ENCODE measurements at regions not wholly inside any gene's neighbourhood (a gene's known extent, or its start where the extent isn't known, plus 50 kb on each side); places are given as distances from the start of the nearest gene placed in this dataset.

DNA sequence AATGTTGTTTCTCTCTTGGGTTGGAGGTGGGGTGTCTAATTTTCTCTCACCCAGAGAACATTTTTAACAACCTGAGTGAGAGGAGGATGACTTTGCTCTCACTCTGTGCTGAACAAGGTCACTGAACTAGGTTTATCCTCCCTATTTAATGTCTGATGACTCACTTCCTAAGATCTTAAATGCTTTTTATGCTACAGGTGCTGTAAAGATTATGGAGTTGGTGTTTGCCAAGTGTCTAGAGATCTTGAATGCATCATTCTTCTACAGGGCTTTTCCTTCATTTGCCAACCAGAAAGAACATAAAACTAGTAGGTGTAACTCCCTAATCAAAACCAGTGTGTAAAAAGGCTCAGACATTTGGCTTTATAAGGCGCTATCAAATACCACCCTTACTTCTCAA, 350.5 kb upstream of the ETAA1 start:
- H3K27ac Mint-ChIP-seq (ENCODE audit: unreplicated experiment) = no peak overlapping the region
- H3K36me3 Mint-ChIP-seq (ENCODE audit: unreplicated experiment) = no peaks in the 10 kb centered on the region
- peaks cover 6% of the 10 kb centered on the region for H3K27me3 Mint-ChIP-seq (ENCODE audit: unreplicated experiment)
- H3K4me1 Mint-ChIP-seq (ENCODE audit: unreplicated experiment) = no peaks in the 10 kb centered on the region
- H3K4me3 Mint-ChIP-seq (ENCODE audit: unreplicated experiment) = no peak overlapping the region
- no peaks in the 10 kb centered on the region for H3K9me3 Mint-ChIP-seq (ENCODE audit: unreplicated experiment)
- no peak for DNase-seq (ENCODE audit: extremely low spot score, unreplicated experiment)
- TF ChIP-seq CTCF (IDR thresholded peaks at IDR 0.05) = no peak

- TF ChIP-seq CTCF (IDR thresholded peaks at IDR 0.05) = no peak
- Mint-ChIP-seq H3K27ac (ENCODE audit: unreplicated experiment) (no peak overlapping the region), H3K4me3 (ENCODE audit: unreplicated experiment) (no peak overlapping the region), H3K9me3 (ENCODE audit: unreplicated experiment) (no peaks in the 10 kb centered on the region), H3K4me1 (ENCODE audit: unreplicated experiment) (no peaks in the 10 kb centered on the region), H3K36me3 (ENCODE audit: unreplicated experiment) (no peaks in the 10 kb centered on the region), H3K27me3 (ENCODE audit: unreplicated experiment) (peaks cover 8% of the 10 kb centered on the region)
- DNase-seq (ENCODE audit: extremely low spot score, unreplicated experiment) = no peak
Observed at GRCh38 chr2:67048314-67048713, 348.8 kb upstream of the ETAA1 start.

DNA sequence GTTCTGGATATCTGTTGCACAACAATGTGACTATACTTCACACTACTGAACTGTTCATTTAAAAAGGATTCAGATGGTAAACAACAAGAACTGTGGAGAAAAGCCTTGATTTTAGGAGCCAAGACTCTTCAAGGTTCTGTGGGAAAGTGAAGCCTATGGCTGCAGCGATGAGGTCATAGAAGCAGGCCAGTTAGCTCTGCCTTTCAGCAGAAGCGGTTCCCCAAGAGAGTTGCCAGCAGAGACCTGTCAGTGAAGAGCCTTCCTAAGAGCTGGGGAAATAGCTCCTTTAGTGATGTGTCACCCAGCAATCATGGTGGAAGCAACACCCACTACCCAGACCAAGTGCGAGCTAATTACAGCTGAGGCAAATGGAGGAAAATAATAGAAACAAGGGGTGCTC, 346.5 kb upstream of the ETAA1 start:
- Mint-ChIP-seq H3K4me3 (ENCODE audit: unreplicated experiment) (no peak overlapping the region), H3K4me1 (ENCODE audit: unreplicated experiment) (no peaks in the 10 kb centered on the region), H3K9me3 (ENCODE audit: unreplicated experiment) (no peaks in the 10 kb centered on the region), H3K27me3 (ENCODE audit: unreplicated experiment) (peaks cover 18% of the 10 kb centered on the region), H3K27ac (ENCODE audit: unreplicated experiment) (no peak overlapping the region), H3K36me3 (ENCODE audit: unreplicated experiment) (no peaks in the 10 kb centered on the region)
- TF ChIP-seq CTCF (IDR thresholded peaks at IDR 0.05) = no peak
- DNase-seq (ENCODE audit: extremely low spot score, unreplicated experiment) = no peak

DNA sequence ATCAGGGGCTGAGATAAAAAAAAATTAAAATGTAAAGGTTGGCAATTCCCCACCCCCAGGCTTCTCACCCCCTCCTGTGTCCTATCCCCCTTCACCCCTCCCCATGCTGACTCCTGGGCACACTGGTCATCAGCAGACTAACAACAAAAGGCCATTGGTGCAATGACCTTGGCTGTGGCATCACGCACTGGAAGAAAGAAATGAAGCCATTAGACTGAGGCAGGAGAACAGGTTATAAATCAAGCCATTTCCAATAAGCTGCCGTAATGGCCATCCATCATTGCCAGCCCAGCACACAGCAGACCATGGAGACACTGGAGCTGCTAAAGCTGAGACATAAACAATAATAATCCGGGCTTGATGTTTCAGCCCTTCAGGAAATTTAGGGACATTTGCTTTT, 342.4 kb upstream of the ETAA1 start:
- no peaks in the 10 kb centered on the region for H3K36me3 Mint-ChIP-seq (ENCODE audit: unreplicated experiment)
- H3K27ac Mint-ChIP-seq (ENCODE audit: unreplicated experiment) = no peak overlapping the region
- no peak for TF ChIP-seq CTCF (IDR thresholded peaks at IDR 0.05)
- H3K27me3 Mint-ChIP-seq (ENCODE audit: unreplicated experiment) = peaks cover 25% of the 10 kb centered on the region
- H3K9me3 Mint-ChIP-seq (ENCODE audit: unreplicated experiment) = no peaks in the 10 kb centered on the region
- H3K4me3 Mint-ChIP-seq (ENCODE audit: unreplicated experiment) = no peak overlapping the region
- H3K4me1 Mint-ChIP-seq (ENCODE audit: unreplicated experiment) = no peaks in the 10 kb centered on the region
- no peak for DNase-seq (ENCODE audit: extremely low spot score, unreplicated experiment)

DNA sequence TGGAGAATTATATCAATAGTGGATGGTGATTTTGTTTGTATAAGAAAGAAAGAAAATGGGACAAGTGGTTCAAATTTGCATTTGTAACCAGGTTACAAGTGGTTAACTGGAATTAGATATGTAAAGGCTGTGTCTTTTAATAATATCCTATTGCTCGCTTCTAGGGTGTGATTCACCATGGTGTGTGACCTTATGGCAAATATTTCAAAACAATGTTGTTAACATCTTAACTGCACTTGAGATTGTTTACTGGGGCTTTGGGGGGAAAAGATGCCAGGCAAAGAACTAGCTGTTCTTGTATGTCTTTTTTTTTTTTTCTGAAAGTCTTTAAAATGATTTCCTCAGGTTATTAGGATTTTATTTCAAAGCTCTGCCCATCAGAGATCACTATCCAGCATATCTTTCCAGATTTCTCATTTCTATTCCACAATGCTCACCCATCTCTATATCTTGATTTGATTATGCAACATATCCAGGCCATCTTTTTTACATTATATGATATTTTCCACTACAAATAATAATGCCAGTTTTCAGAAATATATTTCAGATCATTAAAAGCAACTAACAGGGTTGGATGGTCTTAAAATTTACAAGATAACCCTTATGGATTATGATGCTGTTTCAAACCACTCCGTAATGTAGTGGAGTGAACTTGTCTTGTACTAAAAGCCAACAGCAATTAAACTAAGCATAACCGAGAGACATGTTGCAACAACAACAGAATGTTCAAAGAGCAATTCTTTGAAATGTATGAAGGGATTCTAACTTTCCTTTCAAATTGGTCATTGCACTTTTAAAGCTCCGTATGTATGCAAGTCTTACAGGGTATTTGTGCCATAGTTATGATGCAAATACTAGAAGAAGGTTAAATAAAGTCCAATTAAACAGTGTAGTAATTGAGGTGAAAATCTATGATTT, 341.5 kb upstream of the ETAA1 start:
- H3K4me3 Mint-ChIP-seq (ENCODE audit: unreplicated experiment) = no peak overlapping the region
- H3K9me3 Mint-ChIP-seq (ENCODE audit: unreplicated experiment) = no peaks in the 10 kb centered on the region
- no peaks in the 10 kb centered on the region for H3K4me1 Mint-ChIP-seq (ENCODE audit: unreplicated experiment)
- no peak for TF ChIP-seq CTCF (IDR thresholded peaks at IDR 0.05)
- H3K27ac Mint-ChIP-seq (ENCODE audit: unreplicated experiment) = no peak overlapping the region
- H3K27me3 Mint-ChIP-seq (ENCODE audit: unreplicated experiment) = peaks cover 25% of the 10 kb centered on the region
- DNase-seq (ENCODE audit: extremely low spot score, unreplicated experiment) = no peak
- no peaks in the 10 kb centered on the region for H3K36me3 Mint-ChIP-seq (ENCODE audit: unreplicated experiment)
